SK-N-SH treated with all-trans-retinoic acid at 6 μM for 48 hours (cell line): ENCODE measurements at regions not wholly inside any gene's neighbourhood (a gene's known extent, or its start where the extent isn't known, plus 50 kb on each side); places are given as distances from the start of the nearest gene placed in this dataset.
A peak's percentile ranks its signal among the peaks of the same experiment; 100 is the strongest.

Source experiments
- ATAC-seq: fragments of 200-7000 bp; cut with Tn5 transposase; 3 replicates; pipeline ENCODE4 v1.9.1; 2020; ENCODE audit warnings: mild to moderate bottlenecking, moderate library complexity
- ARNTL ChIP-seq: fragments of 450-650 bp; formaldehyde crosslinking; IDR thresholded peaks from 2 replicates; pipeline ENCODE4 v1.5.0; 2020; ENCODE audit warnings: low read depth, mild to moderate bottlenecking, moderate library complexity, borderline replicate concordance
- CREB5 ChIP-seq: fragments of 250-450 bp; sonication (Bioruptor Pico); IDR thresholded peaks from 2 replicates; pipeline ENCODE4 v1.5.1; 2020; ENCODE audit warnings: low read depth, mild to moderate bottlenecking, moderate library complexity
- CSRNP3 ChIP-seq: fragments of 250-450 bp; sonication (Bioruptor Pico); IDR thresholded peaks from 2 replicates; pipeline ENCODE4 v1.5.1; 2021; ENCODE audit warnings: mild to moderate bottlenecking, moderate library complexity
- GLIS3 ChIP-seq: fragments of 250-450 bp; sonication (Bioruptor Pico); IDR thresholded peaks from 2 replicates; pipeline ENCODE4 v1.5.0; 2020; ENCODE audit warnings: mild to moderate bottlenecking, moderate library complexity
- ISL1 ChIP-seq: fragments of 250-450 bp; sonication (Bioruptor Pico); IDR thresholded peaks from 2 replicates; pipeline ENCODE4 v2.1.2; 2022; ENCODE audit warnings: mild to moderate bottlenecking, moderate library complexity
- OSR1 ChIP-seq: fragments of 250-450 bp; sonication (Bioruptor Pico); IDR thresholded peaks from 2 replicates; pipeline ENCODE4 v1.8.0; 2022; ENCODE audit warnings: moderate library complexity, mild to moderate bottlenecking, inconsistent platforms
- PATZ1 ChIP-seq: fragments of 250-450 bp; sonication (Bioruptor Pico); IDR thresholded peaks from 2 replicates; pipeline ENCODE4 v1.8.0; 2020; ENCODE audit warnings: mild to moderate bottlenecking, moderate library complexity, borderline replicate concordance
- PPARA ChIP-seq: fragments of 250-450 bp; sonication (Bioruptor Pico); IDR thresholded peaks from 2 replicates; pipeline ENCODE4 v1.5.0; 2020; ENCODE audit warnings: mild to moderate bottlenecking, borderline replicate concordance
- RARB ChIP-seq: fragments of 250-450 bp; sonication (Bioruptor Pico); IDR thresholded peaks from 2 replicates; pipeline ENCODE4 v1.8.0; 2021; ENCODE audit warnings: mild to moderate bottlenecking, moderate library complexity
- SNAI2 ChIP-seq: fragments of 250-450 bp; sonication (Bioruptor Pico); IDR thresholded peaks from 2 replicates; pipeline ENCODE4 v1.5.0; 2020; ENCODE audit warnings: mild to moderate bottlenecking, moderate library complexity
- TCF4 ChIP-seq: fragments of 250-450 bp; sonication (Bioruptor Pico); IDR thresholded peaks from 2 replicates; pipeline ENCODE4 v1.8.0; 2021; ENCODE audit warnings: mild to moderate bottlenecking, moderate library complexity, borderline replicate concordance
- TOX ChIP-seq: fragments of 250-450 bp; sonication (Bioruptor Pico); IDR thresholded peaks from 2 replicates; pipeline ENCODE4 v1.8.0; 2021; ENCODE audit warnings: mild to moderate bottlenecking, moderate library complexity, borderline replicate concordance
- TSHZ2 ChIP-seq: fragments of 250-450 bp; sonication (Bioruptor Pico); IDR thresholded peaks from 2 replicates; pipeline ENCODE4 v1.5.0; 2020; ENCODE audit warnings: mild to moderate bottlenecking, moderate library complexity
- ZFP30 ChIP-seq: fragments of 450-650 bp; formaldehyde crosslinking; IDR thresholded peaks from 2 replicates; pipeline ENCODE4 v1.5.0; 2022; ENCODE audit warnings: mild to moderate bottlenecking, moderate library complexity
- ZNF565 ChIP-seq: fragments of 450-650 bp; formaldehyde crosslinking; conservative IDR thresholded peaks from 2 replicates; pipeline ENCODE4 v1.5.0; 2020; ENCODE audit warnings: low read depth, mild to moderate bottlenecking, moderate library complexity
- ZNF70 ChIP-seq: fragments of 450-650 bp; formaldehyde crosslinking; IDR thresholded peaks from 2 replicates; pipeline ENCODE4 v1.5.0; 2020; ENCODE audit warnings: mild to moderate bottlenecking, moderate library complexity
- ZNF8 ChIP-seq: fragments of 450-650 bp; formaldehyde crosslinking; IDR thresholded peaks from 2 replicates; pipeline ENCODE4 v1.5.0; 2020; ENCODE audit warnings: mild to moderate bottlenecking, moderate library complexity
- TF ChIP-seq, protein P1 (sequence below): fragments of 250-450 bp; sonication (Bioruptor Pico); IDR thresholded peaks from 2 replicates; pipeline ENCODE4 v1.8.0; 2021; ENCODE audit warnings: low read depth, mild to moderate bottlenecking, moderate library complexity, borderline replicate concordance

DNA sequence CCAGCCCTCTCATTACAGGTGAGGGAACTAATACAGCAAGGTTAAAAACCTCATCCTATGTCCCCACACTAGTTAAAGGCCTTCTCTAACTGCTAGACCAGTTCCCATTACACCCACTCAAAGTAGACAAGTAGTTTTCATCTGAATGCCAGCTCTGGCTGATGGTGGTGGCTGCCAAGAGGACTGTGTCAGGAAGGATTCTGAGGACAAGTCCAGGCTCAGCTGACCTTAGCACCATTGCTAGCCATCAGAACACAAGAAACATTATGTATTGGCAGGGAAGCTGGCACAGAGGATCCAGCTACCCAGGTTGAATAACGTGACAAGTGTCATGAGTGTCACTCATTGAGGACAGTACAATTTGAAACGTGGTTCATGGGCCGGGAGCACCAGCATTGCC is 163.4 kb downstream of the HSD17B3 start (continued):
- TF ChIP-seq PATZ1 (CRISPR knock-in tag) (no peak), PPARA (CRISPR knock-in tag) (no peak), TOX (CRISPR knock-in tag) (no peak), ARNTL (no peak)

DNA sequence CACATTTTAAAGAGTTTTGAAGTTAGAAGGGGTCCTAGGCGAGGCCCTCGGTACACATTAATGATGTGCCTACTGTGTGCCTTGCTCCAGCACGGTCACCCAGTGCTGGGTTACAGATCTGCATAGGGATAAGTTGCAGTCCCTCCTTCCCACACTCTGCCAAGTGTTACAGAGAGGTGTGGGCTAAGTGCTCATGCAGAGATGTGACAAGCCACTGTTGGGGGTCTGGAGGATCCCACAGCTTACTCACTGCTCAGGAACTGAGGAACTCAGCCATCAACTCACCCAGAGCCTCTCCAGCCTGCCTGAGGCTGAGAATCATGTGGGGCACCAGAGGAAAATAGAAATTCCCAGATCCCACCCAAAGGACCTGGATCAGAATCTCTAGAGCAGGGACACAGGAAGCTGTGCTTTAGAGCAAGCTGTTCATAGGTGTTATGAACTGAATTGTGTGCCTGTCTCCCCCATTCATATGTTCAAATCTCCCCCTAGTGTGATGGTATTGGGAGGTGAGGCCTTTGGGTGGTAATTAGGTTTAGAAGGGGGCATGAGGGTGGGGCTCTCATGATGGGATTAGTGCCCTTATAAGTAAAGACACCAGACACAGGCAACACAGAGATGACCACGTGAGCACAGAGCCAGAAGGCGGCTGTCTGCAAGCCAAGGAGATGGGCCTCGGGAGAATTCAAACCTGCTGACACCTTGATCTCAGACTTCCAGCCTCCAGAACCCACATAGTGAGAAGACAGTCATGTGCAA is 164.1 kb downstream of the HSD17B3 start:
- ATAC-seq: no peak
- no peak for TF ChIP-seq TCF4 (CRISPR knock-in tag)
- TF ChIP-seq ZNF565: no peak
- no peak for TF ChIP-seq ISL1 (CRISPR knock-in tag)
- no peak for TF ChIP-seq PATZ1 (CRISPR knock-in tag)
- no peak for TF ChIP-seq CSRNP3 (CRISPR knock-in tag)
- no peak for TF ChIP-seq TOX (CRISPR knock-in tag)
- no peak for TF ChIP-seq ZNF8
- TF ChIP-seq OSR1: no peak
- TF ChIP-seq, all 23 proteins: peak for 0

- peak; percentile 65 for ATAC-seq
- TF ChIP-seq TCF4 (CRISPR knock-in tag) (no peak), PATZ1 (CRISPR knock-in tag) (no peak), ARNTL (no peak), PPARA (CRISPR knock-in tag) (no peak)
Measured at GRCh38 chr9:96136992-96137670, 164.8 kb downstream of the HSD17B3 start.

- ATAC-seq: no peak
- no peak for TF ChIP-seq GLIS3 (CRISPR knock-in tag)
- TF ChIP-seq ZNF565: no peak
- no peak for TF ChIP-seq PPARA (CRISPR knock-in tag)
- no peak for TF ChIP-seq TCF4 (CRISPR knock-in tag)
- TF ChIP-seq ZNF8: no peak
- TF ChIP-seq ISL1 (CRISPR knock-in tag): no peak
- TF ChIP-seq TSHZ2 (CRISPR knock-in tag): no peak
- TF ChIP-seq TOX (CRISPR knock-in tag): no peak
- no peak for TF ChIP-seq ZFP30 (CRISPR knock-in tag)
- no peak for TF ChIP-seq ARNTL
- no peak for TF ChIP-seq ZNF70 (CRISPR knock-in tag)
- TF ChIP-seq RARB (CRISPR knock-in tag): no peak
- no peak for TF ChIP-seq CREB5
- TF ChIP-seq, protein P1, sequence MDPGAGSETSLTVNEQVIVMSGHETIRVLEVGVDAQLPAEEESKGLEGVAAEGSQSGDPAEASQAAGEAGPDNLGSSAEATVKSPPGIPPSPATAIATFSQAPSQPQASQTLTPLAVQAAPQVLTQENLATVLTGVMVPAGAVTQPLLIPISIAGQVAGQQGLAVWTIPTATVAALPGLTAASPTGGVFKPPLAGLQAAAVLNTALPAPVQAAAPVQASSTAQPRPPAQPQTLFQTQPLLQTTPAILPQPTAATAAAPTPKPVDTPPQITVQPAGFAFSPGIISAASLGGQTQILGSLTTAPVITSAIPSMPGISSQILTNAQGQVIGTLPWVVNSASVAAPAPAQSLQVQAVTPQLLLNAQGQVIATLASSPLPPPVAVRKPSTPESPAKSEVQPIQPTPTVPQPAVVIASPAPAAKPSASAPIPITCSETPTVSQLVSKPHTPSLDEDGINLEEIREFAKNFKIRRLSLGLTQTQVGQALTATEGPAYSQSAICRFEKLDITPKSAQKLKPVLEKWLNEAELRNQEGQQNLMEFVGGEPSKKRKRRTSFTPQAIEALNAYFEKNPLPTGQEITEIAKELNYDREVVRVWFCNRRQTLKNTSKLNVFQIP (CRISPR knock-in tag): no peak
- TF ChIP-seq SNAI2: no peak
Measured at GRCh38 chr9:96135753-96136290, 166.2 kb downstream of the HSD17B3 start.
